ENCODE measurements at regions not wholly inside any gene's neighbourhood (a gene's known extent, or its start where the extent isn't known, plus 50 kb on each side); places are given as distances from the start of the nearest gene placed in this dataset.
"Not testable (repeated sequence)": the region's sequence is repeated elsewhere in the genome, so short reads cannot be mapped to it uniquely, and the experiment has no call there.

GRCh38 chr1:99444211-99444927, 180.1 kb downstream of the PLPPR4 start:
- DNase-seq = not testable (repeated sequence)

DNA sequence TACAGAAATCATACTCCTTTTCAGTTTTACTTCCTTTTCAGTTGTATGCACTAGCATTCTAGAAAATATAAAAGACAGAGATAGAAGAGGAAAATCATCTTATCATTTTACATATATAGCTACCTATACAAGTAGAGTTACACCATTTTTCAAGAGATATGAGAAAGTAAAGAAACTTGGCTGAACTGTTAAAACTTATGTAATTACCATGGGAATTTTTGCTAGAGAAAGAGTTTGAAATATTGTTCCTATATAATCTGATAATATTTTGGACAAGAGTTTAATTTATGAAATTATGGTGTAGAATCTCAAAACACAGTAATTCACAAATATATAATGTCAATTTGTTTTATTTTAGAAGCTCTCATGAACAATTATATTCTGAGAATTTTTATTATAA, 180.8 kb downstream of the PLPPR4 start:
- no peak for DNase-seq

DNA sequence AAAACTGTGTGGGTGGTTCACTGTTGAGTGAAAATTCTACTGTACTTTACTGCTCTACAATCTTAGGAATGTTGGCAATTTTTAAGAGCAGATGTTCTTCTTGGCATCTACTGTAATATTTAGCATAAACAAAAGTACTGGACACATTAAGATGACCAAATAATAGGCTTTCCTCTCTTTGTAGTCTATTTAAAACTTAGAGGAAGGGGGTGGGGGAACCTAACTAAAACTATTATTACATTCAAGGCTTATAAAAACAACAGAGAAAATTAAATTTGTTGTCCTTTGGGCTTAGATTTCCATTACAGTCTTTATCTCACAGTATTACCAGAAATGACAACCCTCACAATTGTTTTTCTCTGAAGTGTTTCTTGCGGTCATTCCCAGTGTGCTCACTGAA, 181.2 kb downstream of the PLPPR4 start:
- DNase-seq = no peak

DNA sequence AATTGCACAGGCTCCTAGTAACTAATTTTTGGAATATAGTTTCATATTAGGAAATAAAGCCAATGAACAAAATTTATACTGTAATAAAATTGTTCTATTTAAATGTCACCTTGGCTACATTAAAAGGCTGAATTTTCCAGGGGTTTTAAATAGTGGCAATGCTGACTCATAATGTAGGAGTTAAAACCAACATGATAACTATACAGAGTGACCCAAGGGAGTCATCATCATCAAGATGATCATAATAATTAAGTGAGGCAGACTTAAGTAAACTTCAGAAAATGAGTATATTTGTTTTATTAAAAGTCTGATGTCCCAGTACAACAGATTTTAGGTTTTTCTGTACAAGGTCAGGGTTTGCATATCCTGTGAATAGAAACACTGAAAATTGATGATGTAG, 183.4 kb downstream of the PLPPR4 start:
- no peak for DNase-seq

GRCh38 chr1:99455760-99456159, 190.2 kb upstream of the PALMD start:
- DNase-seq = no peak

DNA sequence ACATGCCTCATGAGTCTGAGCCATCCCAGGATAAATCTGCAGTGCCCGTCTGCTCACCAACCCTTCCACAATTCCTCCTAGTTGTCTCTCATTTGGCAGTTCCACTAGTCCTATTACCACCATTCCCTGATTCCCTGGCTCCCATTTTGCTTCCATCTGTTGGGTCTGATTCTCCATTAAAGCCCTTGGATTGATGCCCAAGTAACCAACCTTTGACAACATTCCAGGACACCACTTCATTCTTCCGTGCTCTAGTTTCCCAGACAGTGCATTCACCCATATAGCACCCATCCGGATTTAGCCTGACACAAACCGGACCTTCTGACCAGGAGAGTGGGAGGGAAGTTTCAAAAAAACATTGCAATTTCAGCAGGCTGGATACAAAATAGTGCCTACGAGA, 189.4 kb upstream of the PALMD start:
- DNase-seq = no peak

DNA sequence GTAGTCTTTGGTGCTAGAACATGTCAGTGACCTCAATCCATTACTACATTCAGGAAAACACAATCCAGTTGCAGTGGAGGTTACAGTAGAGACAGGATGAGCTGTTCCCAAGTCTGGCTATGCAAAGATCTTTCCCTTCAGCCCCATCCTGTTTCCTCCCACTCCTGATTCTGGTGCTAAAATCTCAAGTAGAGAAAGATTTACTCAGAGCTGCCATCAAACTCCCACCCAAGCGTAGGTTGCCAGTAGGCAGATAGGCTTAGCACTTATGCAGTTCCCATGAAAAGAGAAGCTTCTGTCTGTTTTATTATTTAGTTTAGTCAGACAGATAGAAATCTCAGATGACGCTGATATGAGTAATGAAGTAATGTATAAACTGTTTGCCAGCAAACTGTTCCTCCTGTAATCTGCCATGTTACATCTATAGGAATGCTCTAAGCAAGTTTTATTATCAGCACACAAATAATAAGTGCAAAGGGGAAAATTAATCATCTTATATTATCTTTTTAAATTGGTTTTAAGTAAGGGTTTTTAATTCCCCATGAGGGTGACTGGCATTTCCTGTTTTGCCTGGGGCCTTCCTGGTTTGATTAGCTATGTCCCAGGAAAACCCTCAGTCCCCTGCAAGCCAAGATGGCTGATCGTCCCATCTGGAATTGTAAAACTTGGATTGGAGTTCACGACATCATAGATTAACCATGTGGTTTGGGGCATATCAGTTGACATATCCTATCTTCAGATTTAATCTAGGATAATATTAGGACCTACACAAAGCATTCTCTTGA, 188.3 kb upstream of the PALMD start:
- no peak for DNase-seq

DNA sequence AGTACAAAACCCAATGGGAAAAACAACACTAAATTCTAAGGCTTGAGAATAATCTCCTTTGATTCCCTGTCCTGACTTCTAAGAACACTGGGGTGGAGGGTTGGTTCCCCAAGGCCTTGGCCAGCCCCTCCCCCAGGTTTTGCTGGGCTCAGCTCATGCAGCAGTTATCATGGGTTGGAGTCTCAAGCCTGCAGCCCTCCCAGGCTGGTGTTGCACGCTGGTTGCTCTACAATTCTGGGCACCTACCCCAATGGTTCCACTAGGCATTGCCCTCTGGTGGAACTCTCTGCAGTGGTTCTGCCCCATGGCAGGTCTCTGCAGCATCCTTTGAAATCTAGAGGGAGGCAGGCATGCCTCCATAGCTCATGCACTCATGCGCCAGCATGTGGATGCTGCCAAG, 184.4 kb upstream of the PALMD start:
- no peak for DNase-seq

GRCh38 chr1:99464738-99465137, 181.2 kb upstream of the PALMD start:
- DNase-seq = no peak

DNA sequence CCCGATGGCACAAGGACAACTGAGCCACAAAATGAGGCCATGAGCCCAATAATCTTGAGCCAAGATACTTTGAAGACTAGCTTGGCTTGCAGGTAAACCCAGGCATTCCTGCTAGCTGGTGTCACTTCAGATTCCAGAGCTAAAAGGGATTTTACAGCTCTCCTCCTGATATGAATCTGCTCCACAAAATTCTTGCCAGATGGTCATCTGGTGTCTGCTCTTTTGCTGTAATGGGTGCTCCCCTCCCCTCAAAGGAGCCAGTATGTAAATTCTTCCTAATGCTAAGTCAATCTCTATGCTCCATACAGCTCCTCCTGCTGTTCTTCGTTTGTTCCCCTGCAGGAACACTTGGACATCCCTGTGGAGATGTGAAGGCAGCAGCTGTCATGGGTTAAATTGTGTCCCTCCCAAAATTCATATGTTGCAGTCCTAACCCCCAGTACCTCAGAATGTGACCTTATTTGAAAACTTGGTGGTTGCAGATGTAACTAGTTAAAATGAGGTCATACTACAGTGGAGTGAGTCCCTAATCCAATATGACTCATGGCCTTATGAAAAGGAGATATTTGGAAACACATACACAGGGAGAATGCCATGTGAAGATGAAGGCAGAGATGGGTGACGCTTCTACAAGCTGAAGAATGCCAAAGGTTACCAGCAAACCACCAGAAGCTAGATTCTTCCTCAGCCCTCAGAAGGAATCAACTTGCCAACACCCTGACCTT, 180.6 kb upstream of the PALMD start:
- DNase-seq = no peak

DNA sequence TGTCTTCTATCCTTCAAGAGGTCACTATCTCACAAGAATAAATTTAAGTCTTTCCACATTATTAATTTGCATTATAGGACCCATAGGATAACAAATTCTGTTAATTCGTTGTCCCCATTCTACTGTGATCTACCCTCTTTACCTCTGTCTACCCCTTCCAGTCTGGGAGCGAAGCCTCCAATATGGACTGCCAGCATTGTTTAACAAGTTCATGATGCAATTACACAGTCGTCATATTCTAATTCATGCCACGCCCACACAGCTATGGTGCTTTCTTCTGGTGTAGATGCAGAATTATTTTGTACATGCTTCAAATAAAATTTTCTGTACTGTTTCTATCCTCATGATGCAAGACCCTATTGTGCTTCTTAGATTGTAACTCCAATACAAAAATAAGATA, 178.3 kb upstream of the PALMD start:
- no peak for DNase-seq

DNA sequence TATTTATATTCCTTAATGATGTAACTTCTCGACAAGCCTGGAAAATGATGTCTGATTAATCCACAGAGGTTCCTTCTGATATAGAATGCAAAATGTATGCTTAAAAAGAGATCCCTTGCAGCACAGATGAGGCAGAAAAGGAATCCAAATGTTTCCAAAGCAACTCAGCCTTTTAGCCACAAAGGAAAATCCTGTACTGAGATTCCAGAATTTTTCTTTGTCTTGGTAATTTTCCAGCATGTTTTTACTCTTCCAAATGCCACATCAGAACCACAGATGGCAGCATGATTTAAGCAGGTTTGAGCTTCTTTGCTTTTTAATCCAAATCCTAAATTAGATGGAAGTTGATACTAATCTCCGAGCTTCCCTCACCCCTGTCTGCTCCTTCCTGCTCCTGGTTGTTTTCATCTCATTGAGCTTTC, 176.4 kb upstream of the PALMD start:
- DNase-seq = no peak

- no peak for DNase-seq
Observed at GRCh38 chr1:99472893-99473292, 173.0 kb upstream of the PALMD start.

DNA sequence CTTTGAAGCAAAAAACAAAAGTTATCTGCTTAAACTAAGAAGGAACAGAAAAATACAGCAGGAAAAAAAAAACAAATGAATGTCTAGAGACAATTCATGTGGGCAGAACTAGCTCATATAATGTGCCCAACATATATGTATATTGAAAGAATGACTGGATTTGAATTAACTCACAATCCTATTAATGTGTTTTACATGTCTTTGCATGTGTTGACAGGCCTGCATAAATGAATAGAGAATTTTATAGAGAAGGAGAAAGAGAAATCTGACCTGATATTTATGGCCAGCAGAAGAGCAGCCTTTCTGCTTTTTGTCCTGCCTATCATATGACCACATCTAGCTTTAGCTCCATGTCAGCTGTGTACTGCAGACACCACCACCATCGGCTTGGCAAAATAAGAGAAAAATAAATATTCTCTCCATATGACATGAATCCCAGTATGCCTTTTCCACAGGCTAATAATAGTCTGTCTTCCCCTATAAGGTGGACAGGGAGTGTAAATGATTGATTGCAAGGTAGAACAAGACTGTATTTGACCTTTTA, 171.5 kb upstream of the PALMD start:
- DNase-seq = no peak

DNA sequence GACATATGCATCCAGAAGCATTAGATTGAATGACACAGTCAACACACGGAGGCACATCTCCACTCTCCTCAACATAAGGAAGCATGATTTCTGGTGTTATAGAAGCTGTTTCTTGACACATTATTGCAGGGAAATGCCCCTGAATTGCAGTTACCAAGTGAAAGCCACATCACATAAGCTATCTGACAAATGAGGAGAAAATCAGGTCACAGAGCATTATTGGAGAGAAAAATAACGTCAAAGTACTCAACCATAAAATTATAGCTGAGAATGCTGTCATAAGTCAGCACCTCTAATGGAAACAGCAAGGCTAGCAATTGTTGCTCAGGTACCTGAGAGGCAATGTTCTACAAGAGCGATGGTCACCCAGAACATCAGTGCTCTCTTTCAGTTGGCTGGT, 169.9 kb upstream of the PALMD start:
- DNase-seq = no peak

DNA sequence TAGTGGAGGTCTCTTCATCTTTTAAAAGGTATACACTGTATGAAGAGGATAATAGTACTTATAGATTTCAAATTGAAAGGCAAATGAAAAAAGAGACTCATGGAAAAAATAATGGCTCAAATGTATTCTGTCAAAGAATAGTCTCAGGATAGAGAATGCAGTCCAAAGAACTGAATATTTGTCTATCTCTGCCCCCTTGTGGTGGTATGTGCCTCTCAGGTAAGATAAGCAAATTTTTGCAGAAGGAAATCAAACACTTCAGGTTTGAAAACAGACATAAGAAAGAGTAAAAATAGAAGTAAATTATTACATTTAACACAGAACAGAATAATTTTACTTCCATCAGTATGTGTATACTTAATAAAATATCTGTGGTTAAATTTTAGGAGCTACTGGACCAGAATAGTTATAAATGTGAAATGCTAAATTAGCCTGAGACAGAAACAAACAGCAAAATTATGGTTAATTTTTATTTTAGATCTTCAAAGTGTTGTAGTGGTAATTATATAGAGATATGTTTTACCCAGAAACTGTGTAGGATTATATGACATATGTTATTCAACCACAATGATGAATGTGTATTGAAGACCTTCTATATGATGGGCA, 164.4 kb upstream of the PALMD start:
- peak; percentile 64 for DNase-seq

GRCh38 chr1:99482286-99482685, 163.6 kb upstream of the PALMD start:
- DNase-seq = no peak

GRCh38 chr1:99482750-99483149, 163.2 kb upstream of the PALMD start:
- DNase-seq = no peak

DNA sequence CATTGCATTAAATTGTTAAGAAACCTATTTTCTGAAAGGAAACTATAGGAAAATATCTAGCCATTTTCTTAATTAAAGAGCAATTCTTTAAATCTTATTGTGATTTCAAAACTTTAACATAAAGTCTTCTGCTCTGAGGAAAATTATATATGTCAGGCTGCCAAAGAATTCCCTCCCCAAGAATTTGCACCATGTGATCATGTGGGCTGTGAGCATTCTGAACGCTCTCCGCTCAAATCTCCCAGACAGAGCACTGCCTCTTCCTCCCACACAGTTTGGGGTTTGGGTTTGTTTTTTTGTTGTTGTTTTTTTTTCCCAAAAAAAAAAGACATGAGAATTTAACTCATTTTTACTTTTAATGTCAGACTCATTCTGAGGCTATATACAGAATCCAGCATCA, 155.9 kb upstream of the PALMD start:
- DNase-seq = no peak

DNA sequence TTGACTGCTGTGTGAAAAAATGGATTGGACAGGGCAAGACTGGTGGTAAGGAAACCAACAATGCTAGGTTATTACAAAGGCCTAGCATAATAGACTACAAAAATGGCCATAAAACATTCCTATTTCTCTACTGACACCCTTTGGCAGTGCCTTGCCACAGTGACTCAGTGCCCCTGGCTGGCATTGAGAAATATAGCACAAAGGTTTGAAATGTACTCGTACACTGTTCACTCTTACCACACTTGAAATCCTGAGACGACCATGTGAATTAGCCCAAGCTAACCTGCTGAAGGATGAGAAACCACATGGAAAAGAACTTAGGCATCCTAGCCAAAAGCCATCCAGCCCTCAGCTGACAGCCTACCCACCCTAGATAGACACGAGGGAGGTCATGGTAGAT, 149.8 kb upstream of the PALMD start:
- no peak for DNase-seq

- DNase-seq = no peak
Observed at GRCh38 chr1:99497690-99498089, 148.2 kb upstream of the PALMD start.

DNA sequence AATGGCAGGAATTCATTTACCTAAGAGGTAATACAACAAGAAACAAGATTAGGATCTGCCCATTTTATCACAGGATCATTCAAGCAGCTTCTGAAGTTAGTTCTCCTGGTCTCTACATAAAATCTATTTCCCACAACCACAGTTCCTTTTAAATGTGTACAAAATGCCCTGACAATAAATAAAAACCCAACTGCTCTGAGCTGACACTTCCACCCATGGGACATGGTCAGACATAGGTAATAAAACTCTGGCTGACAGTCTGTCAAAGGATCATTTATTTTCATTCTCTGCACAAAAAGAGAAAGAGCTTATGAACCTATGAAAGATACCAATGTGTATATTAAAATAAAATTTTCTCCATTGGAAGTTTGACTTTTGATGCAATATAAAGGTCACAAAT, 145.4 kb upstream of the PALMD start:
- DNase-seq = no peak

- no peak for DNase-seq
Observed at GRCh38 chr1:99501871-99502270, 144.0 kb upstream of the PALMD start.

All from left kidney (tissue), 1 donor.